ENCODE measurements at regions not wholly inside any gene's neighbourhood (a gene's known extent, or its start where the extent isn't known, plus 50 kb on each side); places are given as distances from the start of the nearest gene placed in this dataset.

DNA sequence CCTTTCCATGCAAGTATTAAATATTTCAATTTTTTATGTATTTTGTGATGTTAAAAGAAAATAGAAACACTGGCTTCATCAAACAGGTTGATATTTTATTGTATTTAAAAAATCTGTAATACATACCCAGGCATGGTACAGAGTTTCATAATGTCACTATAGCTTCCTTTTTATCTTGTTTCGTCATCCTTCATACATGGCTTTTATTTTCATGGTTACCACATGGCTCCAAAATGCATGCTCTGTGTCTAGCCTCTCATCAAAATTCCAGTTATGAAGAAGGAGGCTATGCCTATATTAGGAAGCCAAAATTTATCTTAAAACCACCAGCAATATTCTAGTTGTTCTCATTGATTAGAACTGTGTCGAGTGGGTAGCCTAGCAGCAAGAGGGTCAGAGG, 464.8 kb downstream of the BTG1 start:
- no peak overlapping the region for H2AFZ ChIP-seq
- H4K20me1 ChIP-seq (ENCODE audit: insufficient read depth): no peaks in the 10 kb centered on the region
- ChIA-PET POLR2A (ENCODE audit: unreplicated experiment) (no interaction called here), CTCF (no interaction called here)
- H3K4me2 ChIP-seq: no peak overlapping the region
- DNase-seq: no peak
- H3K4me3 ChIP-seq: no peak overlapping the region
- intact Hi-C loops (cut with micrococcal nuclease; ENCODE audit: unreplicated experiment): no loop called here
- TF ChIP-seq, protein P1, sequence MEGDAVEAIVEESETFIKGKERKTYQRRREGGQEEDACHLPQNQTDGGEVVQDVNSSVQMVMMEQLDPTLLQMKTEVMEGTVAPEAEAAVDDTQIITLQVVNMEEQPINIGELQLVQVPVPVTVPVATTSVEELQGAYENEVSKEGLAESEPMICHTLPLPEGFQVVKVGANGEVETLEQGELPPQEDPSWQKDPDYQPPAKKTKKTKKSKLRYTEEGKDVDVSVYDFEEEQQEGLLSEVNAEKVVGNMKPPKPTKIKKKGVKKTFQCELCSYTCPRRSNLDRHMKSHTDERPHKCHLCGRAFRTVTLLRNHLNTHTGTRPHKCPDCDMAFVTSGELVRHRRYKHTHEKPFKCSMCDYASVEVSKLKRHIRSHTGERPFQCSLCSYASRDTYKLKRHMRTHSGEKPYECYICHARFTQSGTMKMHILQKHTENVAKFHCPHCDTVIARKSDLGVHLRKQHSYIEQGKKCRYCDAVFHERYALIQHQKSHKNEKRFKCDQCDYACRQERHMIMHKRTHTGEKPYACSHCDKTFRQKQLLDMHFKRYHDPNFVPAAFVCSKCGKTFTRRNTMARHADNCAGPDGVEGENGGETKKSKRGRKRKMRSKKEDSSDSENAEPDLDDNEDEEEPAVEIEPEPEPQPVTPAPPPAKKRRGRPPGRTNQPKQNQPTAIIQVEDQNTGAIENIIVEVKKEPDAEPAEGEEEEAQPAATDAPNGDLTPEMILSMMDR (conservative IDR thresholded peaks at IDR 0.05): no peak
- no peak for TF ChIP-seq EZH2 (IDR thresholded peaks at IDR 0.05; ENCODE audit: low read depth)
- H3K27ac ChIP-seq: no peak overlapping the region
- no peaks in the 10 kb centered on the region for H3F3A ChIP-seq (ENCODE audit: insufficient read depth, low read depth)
- no peaks in the 10 kb centered on the region for H3K79me2 ChIP-seq (ENCODE audit: low read depth)
- H3K9me3 ChIP-seq (ENCODE audit: insufficient read depth, low read depth): 0 out of 2 replicates have a peak, but pooled peaks cover 4% of the 10 kb centered on the region
- no TSS peak for BruUV-seq (replicated peaks)
- no peaks in the 10 kb centered on the region for H3K4me1 ChIP-seq (replicated peaks; ENCODE audit: insufficient read depth)
- no peaks in the 10 kb centered on the region for H3K27me3 ChIP-seq (ENCODE audit: insufficient read depth, low read depth)
- H3K36me3 ChIP-seq (ENCODE audit: low read depth): no peaks in the 10 kb centered on the region
- H3K9me2 ChIP-seq (ENCODE audit: insufficient read depth): no peaks in the 10 kb centered on the region

DNA sequence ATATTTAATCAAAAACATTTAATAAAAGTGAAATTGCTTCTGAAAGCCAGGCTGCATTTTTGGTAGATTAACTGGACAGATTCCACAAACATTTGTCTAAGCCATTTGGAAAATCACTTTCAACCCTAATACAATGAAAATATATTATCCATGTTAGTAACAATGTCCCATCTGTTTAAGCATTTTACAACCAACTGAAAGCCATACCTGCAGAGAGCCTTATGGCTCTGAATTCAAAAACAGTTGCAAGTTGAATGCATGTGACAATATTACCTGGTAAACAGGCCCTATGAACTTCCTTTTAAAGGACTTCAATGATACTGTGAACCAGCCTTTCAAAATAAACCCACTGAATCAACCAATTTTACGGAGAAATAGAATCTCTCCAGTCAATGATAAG, 468.1 kb downstream of the BTG1 start:
- BruUV-seq (replicated peaks): no TSS peak
- no peak overlapping the region for H3K27ac ChIP-seq
- H3K9me2 ChIP-seq (ENCODE audit: insufficient read depth): no peaks in the 10 kb centered on the region
- no peaks in the 10 kb centered on the region for H4K20me1 ChIP-seq (ENCODE audit: insufficient read depth)
- H3K27me3 ChIP-seq (ENCODE audit: insufficient read depth, low read depth): no peaks in the 10 kb centered on the region
- no peak for DNase-seq
- intact Hi-C loops (cut with micrococcal nuclease; ENCODE audit: unreplicated experiment): no loop called here
- ChIA-PET CTCF (no interaction called here), POLR2A (ENCODE audit: unreplicated experiment) (no interaction called here)
- no peak overlapping the region for H3K4me3 ChIP-seq
- H3K4me1 ChIP-seq (replicated peaks; ENCODE audit: insufficient read depth): no peaks in the 10 kb centered on the region
- H3K9me3 ChIP-seq (ENCODE audit: insufficient read depth, low read depth): 0 out of 2 replicates have a peak, but pooled peaks cover 4% of the 10 kb centered on the region
- H3K79me2 ChIP-seq (ENCODE audit: low read depth): no peaks in the 10 kb centered on the region
- TF ChIP-seq, protein P1 (conservative IDR thresholded peaks at IDR 0.05): no peak
- no peak for TF ChIP-seq EZH2 (IDR thresholded peaks at IDR 0.05; ENCODE audit: low read depth)
- no peaks in the 10 kb centered on the region for H3F3A ChIP-seq (ENCODE audit: insufficient read depth, low read depth)
- H3K36me3 ChIP-seq (ENCODE audit: low read depth): no peaks in the 10 kb centered on the region
- H3K4me2 ChIP-seq: no peak overlapping the region
- no peak overlapping the region for H2AFZ ChIP-seq

DNA sequence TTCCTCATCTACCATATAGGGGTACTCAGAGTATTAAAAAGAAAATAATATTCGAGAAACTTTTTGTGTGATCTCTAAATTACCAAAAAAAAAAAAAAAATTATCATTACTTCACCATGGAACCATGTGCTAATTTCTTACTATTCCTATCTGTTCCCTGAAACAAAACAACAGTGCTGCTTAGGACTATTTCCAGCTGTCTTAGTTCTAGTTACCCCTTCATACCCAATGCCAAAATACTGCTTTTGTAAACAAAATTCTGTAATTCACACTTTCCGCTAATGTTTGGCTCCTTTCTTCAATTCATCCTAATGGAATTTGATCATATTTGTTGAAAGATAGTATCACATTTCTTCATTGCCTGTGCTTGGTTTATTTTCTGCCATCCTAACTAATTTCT, 470.2 kb downstream of the BTG1 start:
- TF ChIP-seq, protein P1 (conservative IDR thresholded peaks at IDR 0.05): no peak
- TF ChIP-seq EZH2 (IDR thresholded peaks at IDR 0.05; ENCODE audit: low read depth): no peak
- Histone ChIP-seq H3K27me3 (ENCODE audit: insufficient read depth, low read depth) (no peaks in the 10 kb centered on the region), H3F3A (ENCODE audit: insufficient read depth, low read depth) (no peaks in the 10 kb centered on the region), H2AFZ (no peak overlapping the region), H4K20me1 (ENCODE audit: insufficient read depth) (no peaks in the 10 kb centered on the region), H3K36me3 (ENCODE audit: low read depth) (no peaks in the 10 kb centered on the region), H3K79me2 (ENCODE audit: low read depth) (no peaks in the 10 kb centered on the region), H3K27ac (no peak overlapping the region), H3K4me3 (no peak overlapping the region), H3K9me2 (ENCODE audit: insufficient read depth) (no peaks in the 10 kb centered on the region), H3K4me1 (replicated peaks; ENCODE audit: insufficient read depth) (no peaks in the 10 kb centered on the region), H3K4me2 (no peak overlapping the region), H3K9me3 (ENCODE audit: insufficient read depth, low read depth) (0 out of 2 replicates have a peak, but pooled peaks cover 3% of the 10 kb centered on the region)
- CTCF ChIA-PET: no interaction called here
- no peak for DNase-seq
- POLR2A ChIA-PET (ENCODE audit: unreplicated experiment): interaction anchor here (0.6 kb wide), 1 partner anchor 59 kb away, joined by 3 read pairs; no protein-coding TSS in a partner anchor
- BruUV-seq (replicated peaks): no TSS peak
- intact Hi-C loops (cut with micrococcal nuclease; ENCODE audit: unreplicated experiment): no loop called here

Measured in PC-9 (cell line).